IMR-90 (cell line): ENCODE measurements at regions not wholly inside any gene's neighbourhood (a gene's known extent, or its start where the extent isn't known, plus 50 kb on each side); places are given as distances from the start of the nearest gene placed in this dataset.

Source experiments
- ATAC-seq: fragments of 200-7000 bp; cut with Tn5 transposase; 2 replicates; pipeline ENCODE4 v1.9.1; 2020; ENCODE audit warnings: low read depth, mild to moderate bottlenecking, moderate library complexity
- BruUV-seq: library from RNA; stranded (reverse); fragments of 400-500 nt; replicated peaks from 2 replicates; lab custom pipeline; 2021; lab: Mats Ljungman, UMichigan
- CTCF ChIA-PET: fragments of 300-600 bp; formaldehyde crosslinking; extraction: SDS; loops from one replicate; lab custom pipeline; 2021; ENCODE audit warnings: antibody characterized with exemption; lab: Yijun Ruan, JAX
- POLR2A ChIA-PET: fragments of 300-600 bp; sonication (Branson Sonifier 250); formaldehyde crosslinking; loops from one replicate; lab custom pipeline; 2022; ENCODE audit warnings: antibody characterized with exemption; ENCODE audit not compliant: unreplicated experiment; lab: Charles Lee
- DNase-seq: peaks from one replicate; pipeline ENCODE4 v3.0.0; 2013
- H2AFZ ChIP-seq: replicated peaks from 2 replicates; pipeline ENCODE3; 2013; ENCODE audit warnings: low read length, mild to moderate bottlenecking; ENCODE audit not compliant: poor library complexity
- H2AK5ac ChIP-seq: 2 replicates; pipeline ENCODE4 v1.6.1; 2013; ENCODE audit warnings: low read depth, low read length, inconsistent platforms
- H2AK9ac ChIP-seq: replicated peaks from 2 replicates; pipeline ENCODE3; 2013; ENCODE audit warnings: mild to moderate bottlenecking, low read depth, low read length, moderate library complexity; ENCODE audit not compliant: poor library complexity
- H2BK120ac ChIP-seq: 2 replicates; pipeline ENCODE4 v1.6.1; 2013; ENCODE audit warnings: low read depth, low read length, inconsistent platforms
- H2BK15ac ChIP-seq: 3 replicates; pipeline ENCODE4 v1.6.1; 2013; ENCODE audit warnings: low read depth, low read length, inconsistent platforms
- H2BK20ac ChIP-seq: 2 replicates; pipeline ENCODE4 v1.6.1; 2013; ENCODE audit warnings: low read depth, mild to moderate bottlenecking, inconsistent platforms, low read length, moderate library complexity
- H2BK5ac ChIP-seq: 2 replicates; pipeline ENCODE4 v1.6.1; 2013; ENCODE audit warnings: mild to moderate bottlenecking, low read depth, low read length, inconsistent platforms; ENCODE audit not compliant: poor library complexity, severe bottlenecking
- H3K14ac ChIP-seq: replicated peaks from 2 replicates; pipeline ENCODE4 v1.6.1; 2013; ENCODE audit warnings: low read depth, low read length, inconsistent platforms
- H3K18ac ChIP-seq: 2 replicates; pipeline ENCODE4 v1.6.1; 2013; ENCODE audit warnings: low read depth, low read length, control low read depth
- H3K23ac ChIP-seq: 2 replicates; pipeline ENCODE4 v1.6.1; 2013; ENCODE audit warnings: low read depth, low read length, inconsistent platforms
- H3K27ac ChIP-seq: 2 replicates; pipeline ENCODE4 v1.5.1; 2013; ENCODE audit warnings: mild to moderate bottlenecking, control low read depth, low read length; ENCODE audit not compliant: insufficient read depth
- H3K27me3 ChIP-seq: 2 replicates; pipeline ENCODE4 v1.6.1; 2013; ENCODE audit warnings: low read length; ENCODE audit not compliant: control insufficient read depth, insufficient read depth
- H3K36me3 ChIP-seq: 2 replicates; pipeline ENCODE4 v1.6.1; 2013; ENCODE audit warnings: low read length, mixed read lengths; ENCODE audit not compliant: control insufficient read depth, insufficient read depth
- H3K4ac ChIP-seq: 2 replicates; pipeline ENCODE4 v1.6.1; 2013; ENCODE audit warnings: low read depth, low read length, inconsistent platforms
- H3K4me1 ChIP-seq: 2 replicates; pipeline ENCODE4 v1.6.1; 2013; ENCODE audit warnings: low read length, mixed read lengths; ENCODE audit not compliant: control insufficient read depth, insufficient read depth
- H3K4me2 ChIP-seq: 2 replicates; pipeline ENCODE4 v1.6.1; 2013; ENCODE audit warnings: low read depth, mild to moderate bottlenecking, control low read depth, low read length, moderate library complexity
- H3K4me3 ChIP-seq: 2 replicates; pipeline ENCODE4 v1.5.1; 2013; ENCODE audit warnings: low read depth, mild to moderate bottlenecking, control low read depth, low read length, moderate library complexity; ENCODE audit not compliant: insufficient read depth
- H3K56ac ChIP-seq: 2 replicates; pipeline ENCODE4 v1.6.1; 2013; ENCODE audit warnings: low read length, inconsistent platforms; ENCODE audit not compliant: insufficient read depth; ENCODE audit errors: extremely low read depth
- H3K79me1 ChIP-seq, 2 experiments: 2 replicates each; pipeline ENCODE4 v1.6.1; 2013; ENCODE audit warnings: low read length in 2 of 2, inconsistent platforms in 1 of 2, low read depth in 1 of 2
- H3K9ac ChIP-seq: 2 replicates; pipeline ENCODE4 v1.6.1; 2013; ENCODE audit warnings: low read depth, low read length, control low read depth
- H3K9me1 ChIP-seq: 2 replicates; pipeline ENCODE4 v1.6.1; 2013; ENCODE audit warnings: low read length, inconsistent platforms; ENCODE audit not compliant: insufficient read depth
- H3K9me3 ChIP-seq: 2 replicates; pipeline ENCODE4 v1.6.1; 2013; ENCODE audit warnings: low read length; ENCODE audit not compliant: control insufficient read depth, insufficient read depth
- H4K20me1 ChIP-seq: 2 replicates; pipeline ENCODE4 v1.6.1; 2013; ENCODE audit warnings: low read length, inconsistent platforms; ENCODE audit not compliant: insufficient read depth
- H4K5ac ChIP-seq: 2 replicates; pipeline ENCODE4 v1.6.1; 2013; ENCODE audit warnings: mild to moderate bottlenecking, low read depth, low read length, control low read depth
- H4K8ac ChIP-seq, 2 experiments: 2 replicates each; pipeline ENCODE4 v1.6.1; 2013; ENCODE audit warnings: low read depth in 2 of 2, low read length in 2 of 2, control low read depth in 1 of 2, inconsistent platforms in 1 of 2
- H4K91ac ChIP-seq: 2 replicates; pipeline ENCODE4 v1.6.1; 2013; ENCODE audit warnings: low read depth, low read length, inconsistent platforms; ENCODE audit not compliant: insufficient read depth
- BHLHE40 ChIP-seq: fragments of 150-350 bp; IDR thresholded peaks from 2 replicates; pipeline ENCODE4 v1.6.1; 2016; ENCODE audit warnings: mild to moderate bottlenecking, low read depth, low read length
- CEBPB ChIP-seq: IDR thresholded peaks from 2 replicates; pipeline ENCODE4 v1.6.1; 2012; ENCODE audit warnings: low read depth, low read length, improper control_type of control experiment
- CHD1 ChIP-seq: IDR thresholded peaks from 2 replicates; pipeline ENCODE4 v1.6.1; 2012; ENCODE audit warnings: low read depth, low read length, improper control_type of control experiment
- CTCF ChIP-seq: conservative IDR thresholded peaks from 2 replicates; pipeline ENCODE4 v1.5.1; 2012; ENCODE audit warnings: mild to moderate bottlenecking, low read depth, low read length, improper control_type of control experiment
- FOS ChIP-seq: fragments of 150-350 bp; IDR thresholded peaks from 2 replicates; pipeline ENCODE4 v1.6.1; 2016; ENCODE audit warnings: low read depth, low read length
- MAZ ChIP-seq: IDR thresholded peaks from 2 replicates; pipeline ENCODE4 v1.6.1; 2012; ENCODE audit warnings: low read depth, mild to moderate bottlenecking, low read length, improper control_type of control experiment, moderate library complexity, borderline replicate concordance
- MXI1 ChIP-seq: IDR thresholded peaks from 2 replicates; pipeline ENCODE4 v1.6.1; 2012; ENCODE audit warnings: low read depth, mild to moderate bottlenecking, low read length, moderate library complexity, borderline replicate concordance
- POLR2A ChIP-seq: IDR thresholded peaks from 2 replicates; pipeline ENCODE4 v1.6.1; 2012; ENCODE audit warnings: mild to moderate bottlenecking, low read depth, low read length
- RAD21 ChIP-seq: IDR thresholded peaks from 2 replicates; pipeline ENCODE4 v1.6.1; 2012; ENCODE audit warnings: low read length, improper control_type of control experiment
- RCOR1 ChIP-seq: IDR thresholded peaks from 2 replicates; pipeline ENCODE4 v1.6.1; 2012; ENCODE audit warnings: mild to moderate bottlenecking, low read length, improper control_type of control experiment; ENCODE audit not compliant: insufficient replicate concordance
- USF2 ChIP-seq: fragments of 150-350 bp; IDR thresholded peaks from 2 replicates; pipeline ENCODE4 v1.6.1; 2017; ENCODE audit warnings: mild to moderate bottlenecking, antibody characterized with exemption, low read length, low read depth
- WGBS, 2 experiments: methylation state at CpG; one replicate each; pipeline versions ENCODE4 v1.1.5 to v1.1.7; 2013; ENCODE audit warnings: missing lambda C conversion rate in 2 of 2; ENCODE audit not compliant: insufficient read length in 1 of 2; ENCODE audit errors: extremely low coverage in 2 of 2; 5-methylcytosine and 5-hydroxymethylcytosine counted together
- dilution Hi-C: fragments of 300-500 bp; cut with HindIII; formaldehyde crosslinking; loops from one replicate; pipeline ENCODE4 v1.14.3; 2018; ENCODE audit warnings: low sequenced_read_pairs; ENCODE audit not compliant: unreplicated experiment
- in situ Hi-C: fragments of 300-500 bp; cut with MboI; formaldehyde crosslinking; loops from 3 replicates; pipeline ENCODE4 v1.14.3; 2019; ENCODE audit warnings: low sequenced_read_pairs, inconsistent platforms, mixed read lengths
- intact Hi-C: fragments of 100-400 bp; cut with micrococcal nuclease; formaldehyde crosslinking; loops from 2 replicates; pipeline ENCODE4 v1.10.0; 2022

GRCh38 chr1:55463814-55464475 is 248.8 kb upstream of the USP24 start:
- Histone ChIP-seq H2AK9ac (no peak overlapping the region), H4K8ac (no peak overlapping the region), H4K5ac (no peak overlapping the region), H3K36me3 (no peaks in the 10 kb centered on the region), H4K20me1 (no peaks in the 10 kb centered on the region), H3K27ac (no peak overlapping the region), H3K4ac (no peak overlapping the region; the same call in 1 of the 2 replicates), H2AK5ac (no peak overlapping the region), H2AFZ (no peak overlapping the region), H2BK15ac (no peak overlapping the region; the same call in 2 of the 3 replicates), H3K4me3 (no peak overlapping the region), H3K79me1 (no peaks in the 10 kb centered on the region), H3K9ac (no peak overlapping the region), H3K27me3 (no peaks in the 10 kb centered on the region), H3K56ac (no peak overlapping the region), H2BK5ac (no peak overlapping the region), H4K91ac (no peak overlapping the region), H3K4me1 (peaks cover 2% of the 10 kb centered on the region; the same call in 1 of the 2 replicates), H2BK20ac (no peak overlapping the region), H3K23ac (no peak overlapping the region), H3K14ac (no peak overlapping the region), H3K9me3 (no peaks in the 10 kb centered on the region), H2BK120ac (no peak overlapping the region), H3K18ac (no peak overlapping the region), H3K9me1 (no peaks in the 10 kb centered on the region), H3K4me2 (no peak overlapping the region)
- CTCF ChIA-PET, result no interaction called here
- 100% methylated on average over 1 of the region's 10 CpGs; no CpG with 5 or more reads in 1 of the 2 experiments for WGBS, 2 experiments
- in situ Hi-C loops, result no loop called here
- DNase-seq (no peak), ATAC-seq (no peak)
- POLR2A ChIA-PET, result no interaction called here
- intact Hi-C loops, result no loop called here
- TF ChIP-seq POLR2A (no peak), MAZ (no peak), RAD21 (no peak), USF2 (no peak), CEBPB (no peak), CHD1 (no peak), FOS (no peak), CTCF (no peak), MXI1 (no peak), RCOR1 (no peak), BHLHE40 (no peak)
- dilution Hi-C loops, result no loop called here
- no TSS peak for BruUV-seq
